Left renal pelvis (tissue), 4 donors: ENCODE measurements at regions not wholly inside any gene's neighbourhood (a gene's known extent, or its start where the extent isn't known, plus 50 kb on each side); places are given as distances from the start of the nearest gene placed in this dataset.
"Not testable (repeated sequence)": the region's sequence is repeated elsewhere in the genome, so short reads cannot be mapped to it uniquely, and the experiment has no call there.

Source experiments
- DNase-seq, 4 donors: peaks; one replicate each; pipeline ENCODE4 v3.0.0-alpha.2; 2013; ENCODE audit warnings: low read depth in 4 of 4, low spot score in 3 of 4

DNA sequence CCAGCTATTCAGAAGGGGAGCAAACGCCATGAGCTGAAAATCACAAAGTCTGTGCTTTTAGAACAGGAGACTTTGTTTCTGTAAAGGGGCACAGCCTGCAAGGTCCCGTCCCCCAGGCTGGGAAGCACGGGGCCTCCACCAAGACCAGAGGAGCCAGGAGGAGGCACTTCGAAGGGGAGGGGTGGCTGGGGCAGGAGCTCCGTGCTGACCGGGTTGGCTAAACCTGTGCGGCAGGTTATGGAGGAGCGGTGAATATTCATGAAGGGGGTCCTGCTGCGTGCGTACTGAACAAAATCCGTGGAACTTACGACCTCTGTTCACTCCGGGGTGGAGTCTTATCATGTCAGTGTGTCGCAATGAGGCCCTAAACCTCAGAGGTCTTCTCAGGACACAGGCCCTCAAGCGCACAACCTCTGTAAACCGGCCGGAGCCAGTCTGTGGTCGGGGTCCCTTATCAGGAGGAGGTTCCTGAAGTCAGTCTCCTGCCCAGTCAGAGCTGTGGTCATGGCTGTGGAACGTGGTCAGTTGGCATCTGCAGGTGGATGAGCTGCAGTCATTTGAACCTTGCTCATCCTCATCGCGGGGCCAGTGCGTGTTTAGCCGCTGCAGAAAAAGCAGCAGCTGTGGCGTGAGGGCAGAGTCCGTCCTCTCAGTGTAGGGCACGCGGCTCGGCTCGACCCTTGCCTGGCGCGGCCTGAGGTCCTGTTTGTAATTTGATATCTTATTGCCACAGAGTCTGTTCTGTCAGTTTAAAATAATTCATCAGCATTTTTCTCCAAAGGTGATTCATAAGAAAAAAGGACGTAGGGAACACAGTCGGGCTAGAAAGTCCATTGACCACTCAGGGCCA, 5507.7 kb upstream of the TPTE start:
- DNase-seq = not testable (repeated sequence)

DNA sequence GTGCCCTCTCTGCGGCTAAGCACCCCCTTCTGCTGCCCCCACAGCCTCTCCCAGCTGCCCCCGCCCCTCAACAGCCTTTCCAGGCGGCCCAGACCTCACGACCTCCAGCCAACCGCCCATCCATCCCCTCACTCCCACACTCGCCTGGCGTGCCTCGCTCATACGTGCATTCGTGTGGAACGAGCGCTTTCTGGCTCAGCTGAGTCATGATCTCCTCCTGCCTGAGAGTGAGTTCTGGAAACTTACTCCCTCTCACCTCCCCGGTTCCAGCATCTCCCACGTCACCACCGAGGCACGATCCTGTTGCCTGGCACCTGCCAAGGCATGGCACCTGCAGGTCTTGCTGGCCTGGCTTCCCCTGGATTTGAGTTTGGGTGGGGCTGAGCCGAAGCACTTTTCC, 5506.2 kb upstream of the TPTE start:
- DNase-seq = not testable (repeated sequence)

DNA sequence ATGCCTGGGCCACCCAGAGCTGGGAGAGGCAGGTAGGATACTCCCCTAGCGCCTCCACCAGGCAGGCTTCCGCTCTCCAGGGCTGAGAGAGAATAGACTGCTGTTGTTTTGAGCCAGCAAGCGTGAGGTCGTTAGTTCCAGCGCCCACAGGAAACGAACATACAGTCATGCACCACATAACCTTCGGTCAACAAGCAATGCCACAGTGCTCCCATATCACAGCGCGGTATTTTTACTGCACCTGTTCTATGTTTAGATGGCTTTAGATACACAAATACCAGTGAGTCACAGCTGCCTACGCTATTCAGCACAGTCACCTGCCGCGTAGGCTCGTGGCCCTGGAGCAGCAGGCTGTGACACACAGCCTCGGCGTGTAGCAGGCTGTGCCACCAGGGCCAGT, 5502.3 kb upstream of the TPTE start:
- not testable (repeated sequence) for DNase-seq

- not testable (repeated sequence) for DNase-seq
Measured at GRCh38 chr21:5021815-5022214, 5499.6 kb upstream of the TPTE start.

DNA sequence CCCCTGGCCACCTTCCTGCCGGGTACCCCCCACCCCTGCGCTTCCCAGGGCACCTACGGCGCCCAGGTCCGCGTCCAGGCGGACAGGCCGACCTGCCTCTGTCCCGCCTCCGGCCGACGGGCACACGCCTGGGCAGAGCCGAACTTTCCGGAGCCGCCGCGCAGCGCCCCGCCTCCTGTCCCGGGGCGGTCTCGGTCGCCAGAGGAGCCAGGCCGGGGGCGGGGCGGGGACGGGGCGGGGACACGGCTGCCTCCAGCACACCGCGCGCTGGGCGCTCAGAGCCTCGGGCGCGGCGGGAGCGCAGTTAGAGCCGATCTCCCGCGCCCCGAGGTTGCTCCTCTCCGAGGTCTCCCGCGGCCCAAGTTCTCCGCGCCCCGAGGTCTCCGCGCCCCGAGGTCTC, 5499.1 kb upstream of the TPTE start:
- DNase-seq = not testable (repeated sequence)

DNA sequence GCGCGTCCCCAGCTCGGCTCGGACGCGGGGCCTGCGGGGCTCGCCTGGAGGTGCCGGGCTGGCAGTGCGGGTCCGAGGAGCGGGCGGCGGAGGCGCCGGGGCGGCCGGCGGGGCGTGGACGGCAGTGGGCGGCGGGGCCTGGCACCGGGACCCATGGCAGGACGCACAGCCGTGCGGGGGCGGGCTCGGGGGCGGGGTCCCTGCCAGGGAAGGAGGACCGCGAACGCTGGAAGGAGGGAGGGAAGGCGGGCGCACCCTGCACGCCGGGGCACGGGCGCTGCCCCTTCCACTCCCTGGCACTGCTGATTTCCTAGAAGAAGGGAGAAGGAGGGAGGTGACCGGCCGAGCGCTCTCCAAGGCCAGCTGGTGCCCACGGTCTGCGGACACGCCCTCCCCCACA, 5498.6 kb upstream of the TPTE start:
- not testable (repeated sequence) for DNase-seq

DNA sequence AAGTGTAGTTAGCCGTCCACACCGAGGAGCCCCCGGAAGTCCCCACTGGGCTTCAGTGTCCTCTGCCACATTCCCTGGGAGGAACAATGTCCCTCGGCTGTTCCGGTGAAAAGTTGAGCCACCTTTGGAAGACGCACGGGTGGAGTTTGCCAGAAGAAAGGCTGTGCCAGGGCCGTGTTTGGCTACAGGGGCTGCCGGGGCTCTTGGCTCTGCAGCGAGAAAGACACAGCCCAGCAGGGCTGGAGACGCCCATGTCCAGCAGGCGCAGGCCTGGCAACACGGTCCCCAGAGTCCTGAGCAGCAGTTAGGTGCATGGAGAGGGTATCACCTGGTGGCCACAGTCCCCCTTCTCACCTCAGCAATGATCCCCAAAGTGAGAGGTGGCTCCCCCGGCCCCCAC, 5486.2 kb upstream of the TPTE start:
- not testable (repeated sequence) for DNase-seq

- DNase-seq = not testable (repeated sequence)
Measured at GRCh38 chr21:5035587-5035986, 5485.8 kb upstream of the TPTE start.

GRCh38 chr21:5037606-5038331, 5483.6 kb upstream of the TPTE start:
- DNase-seq = not testable (repeated sequence)

DNA sequence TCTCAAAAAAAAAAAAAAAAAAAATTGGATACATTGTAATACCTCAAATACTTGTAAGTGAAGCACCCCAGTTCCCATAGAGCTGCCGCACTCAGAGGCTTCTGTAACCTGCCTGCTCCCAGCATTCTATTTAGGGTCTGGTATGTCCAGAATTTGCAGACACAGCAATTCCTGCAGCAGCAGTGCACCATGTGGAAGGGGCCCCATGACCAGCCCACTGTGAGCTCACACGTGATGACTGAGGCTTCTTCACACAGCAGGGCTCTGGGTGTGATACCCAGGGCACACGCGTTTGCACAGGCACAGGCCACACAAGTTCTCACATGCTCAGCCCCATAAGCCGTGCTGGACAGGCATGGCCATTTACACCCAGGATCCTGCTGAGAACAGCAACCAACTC, 5481.5 kb upstream of the TPTE start:
- DNase-seq = not testable (repeated sequence)

DNA sequence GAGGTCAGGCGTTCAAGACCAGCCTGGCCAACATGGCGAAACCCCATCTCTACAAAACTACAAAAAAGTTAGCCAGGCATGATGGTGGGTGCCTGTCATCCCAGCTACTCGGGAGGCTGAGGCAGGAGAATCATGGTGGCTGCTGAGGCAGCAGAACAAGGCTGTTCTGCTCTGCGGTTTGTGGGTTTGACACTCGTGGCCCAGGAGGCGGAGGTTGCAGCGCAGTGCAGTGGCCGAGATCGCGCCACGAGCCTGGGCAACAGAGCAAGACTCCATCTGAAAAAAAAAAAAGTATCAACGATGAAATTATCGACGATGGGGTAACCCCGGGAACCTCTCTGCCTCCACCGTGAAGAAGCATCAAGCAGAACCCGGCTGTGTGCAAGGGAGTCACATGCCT, 5478.8 kb upstream of the TPTE start:
- not testable (repeated sequence) for DNase-seq

GRCh38 chr21:5044812-5045211, 5476.6 kb upstream of the TPTE start:
- DNase-seq = not testable (repeated sequence)

- not testable (repeated sequence) for DNase-seq
Measured at GRCh38 chr21:5051303-5052018, 5469.9 kb upstream of the TPTE start.

GRCh38 chr21:5055027-5055754, 5466.2 kb upstream of the TPTE start:
- DNase-seq = not testable (repeated sequence)

DNA sequence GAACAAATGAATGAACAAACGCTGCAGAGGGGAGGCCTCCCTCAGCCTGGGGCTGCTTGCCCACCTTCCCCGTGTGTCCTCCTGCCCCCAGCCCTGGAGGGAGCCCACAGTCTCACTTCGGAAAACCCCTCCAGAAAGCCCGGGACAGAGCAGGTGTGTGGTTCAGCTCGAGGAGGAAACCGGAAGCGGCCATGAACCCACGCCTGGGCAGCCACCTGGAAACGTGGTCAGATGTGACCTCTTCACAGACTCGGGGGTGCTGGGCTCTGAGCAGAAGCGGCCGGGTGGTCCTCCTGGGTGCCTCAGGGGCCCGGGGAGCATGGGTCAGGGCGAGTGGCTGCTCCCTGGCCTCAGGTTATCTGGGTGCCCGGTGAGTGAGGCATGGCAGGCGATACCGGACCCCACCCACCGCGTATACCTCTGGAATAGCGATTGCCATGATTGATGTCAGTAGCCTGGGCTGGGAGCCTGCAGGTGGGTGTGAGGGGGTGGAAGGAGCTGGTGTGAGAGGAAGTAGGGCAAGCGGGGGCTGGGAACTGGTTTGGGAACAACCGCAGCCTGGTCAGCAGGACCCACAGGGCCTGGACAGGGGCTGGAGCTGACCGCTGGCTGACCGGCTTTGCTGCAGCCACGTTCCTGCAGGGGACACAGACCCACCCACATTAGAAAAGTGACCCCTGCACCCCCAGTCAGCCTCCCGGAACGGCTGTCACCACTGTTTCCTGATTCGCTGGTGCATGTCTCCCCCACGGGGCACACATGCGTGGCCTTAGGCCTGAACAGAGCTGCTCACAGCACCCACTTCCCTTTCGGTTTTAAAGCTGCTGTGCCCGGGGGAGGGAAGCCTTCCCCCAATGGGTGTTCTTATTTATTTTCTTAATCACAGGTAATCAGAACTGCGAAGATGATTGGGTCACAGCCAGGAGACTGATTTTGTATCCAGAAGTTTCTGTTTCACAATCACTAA, 5465.1 kb upstream of the TPTE start:
- DNase-seq = not testable (repeated sequence)

GRCh38 chr21:5057077-5057476, 5464.3 kb upstream of the TPTE start:
- DNase-seq = not testable (repeated sequence)

GRCh38 chr21:5060364-5061083, 5460.9 kb upstream of the TPTE start:
- not testable (repeated sequence) for DNase-seq

GRCh38 chr21:5064581-5065142, 5456.7 kb upstream of the TPTE start:
- DNase-seq = not testable (repeated sequence)
